HT-29 (cell line): ENCODE measurements at regions not wholly inside any gene's neighbourhood (a gene's known extent, or its start where the extent isn't known, plus 50 kb on each side); places are given as distances from the start of the nearest gene placed in this dataset.
"Not testable (repeated sequence)": the region's sequence is repeated elsewhere in the genome, so short reads cannot be mapped to it uniquely, and the experiment has no call there.

ENCODE experiments used
- DNase-seq: peaks from one replicate; pipeline ENCODE4 v3.0.0-alpha.2; 2015; ENCODE audit warnings: low spot score

DNA sequence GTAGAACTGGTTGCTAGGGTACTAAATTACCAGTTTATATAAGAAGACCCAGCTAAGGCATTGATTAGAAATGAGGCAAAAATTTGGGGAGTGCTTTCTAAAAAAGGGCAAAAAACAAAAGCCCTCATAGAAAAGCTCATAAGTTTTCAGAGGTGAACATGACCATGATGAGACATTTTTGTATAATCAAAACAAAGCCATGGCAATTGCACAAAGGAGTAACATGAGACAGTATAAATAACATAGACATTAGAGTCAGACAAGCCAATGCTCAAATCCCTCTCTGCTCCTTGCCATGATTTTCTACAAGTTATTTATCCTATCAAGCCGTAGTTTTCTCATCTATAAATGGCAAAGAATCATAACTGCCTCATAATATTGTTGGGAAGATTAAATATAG, 112.2 kb upstream of the ADTRP start:
- DNase-seq, result no peak

DNA sequence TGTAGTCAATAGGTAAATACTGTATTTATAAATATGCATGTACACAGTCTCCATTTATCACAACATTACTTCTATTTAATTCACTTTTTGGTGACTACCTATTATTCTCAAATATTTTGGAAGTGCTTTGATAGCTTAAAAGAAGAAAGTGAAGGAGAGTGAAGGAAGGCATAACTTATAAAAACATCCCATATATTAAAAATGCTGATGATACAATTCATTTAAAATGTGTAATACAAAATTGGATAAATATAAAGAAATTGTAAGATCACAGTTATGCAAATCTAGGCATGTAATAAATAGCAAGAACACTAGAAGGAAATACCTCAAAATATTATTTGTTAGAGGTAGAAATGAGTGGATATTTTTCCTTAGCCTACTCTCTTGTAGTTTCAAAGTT, 111.6 kb upstream of the ADTRP start:
- no peak for DNase-seq

DNA sequence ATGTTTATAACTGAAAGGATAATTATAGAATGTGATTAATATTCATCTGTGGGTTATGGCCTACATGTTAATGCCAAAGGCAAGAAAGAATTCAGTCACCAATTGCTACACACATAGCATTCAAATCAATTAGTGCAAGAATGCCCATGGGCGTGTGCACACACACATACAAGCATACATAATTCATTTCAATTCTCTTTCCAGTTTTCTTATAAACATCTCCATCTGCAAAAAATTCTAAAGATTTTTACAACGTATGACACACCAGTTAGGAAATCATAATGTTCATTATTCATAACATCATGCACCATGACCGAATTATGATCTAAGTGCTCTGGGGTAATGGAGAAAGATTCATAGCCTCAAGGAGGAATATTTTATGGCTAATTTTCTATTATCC, 111.0 kb upstream of the ADTRP start:
- no peak for DNase-seq

DNA sequence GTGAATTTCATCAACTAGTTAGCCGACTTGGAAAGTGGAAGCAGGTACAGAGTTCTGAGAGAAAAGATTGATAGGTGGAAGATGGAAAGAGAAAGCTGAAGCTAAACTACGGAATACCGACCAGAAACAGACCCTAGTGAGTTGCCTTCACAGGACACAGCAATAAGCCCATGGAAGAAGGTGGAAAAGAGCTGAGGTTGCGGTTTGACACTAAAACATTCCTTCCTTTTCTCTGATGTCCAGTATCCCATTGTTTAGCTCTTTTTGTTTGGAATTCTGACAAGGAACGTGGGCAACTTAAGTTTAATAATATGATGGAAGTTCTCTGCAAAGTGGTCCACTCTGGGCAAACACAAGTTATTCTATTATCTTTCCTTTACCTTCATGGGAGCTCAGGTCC, 110.1 kb upstream of the ADTRP start:
- DNase-seq, result no peak

DNA sequence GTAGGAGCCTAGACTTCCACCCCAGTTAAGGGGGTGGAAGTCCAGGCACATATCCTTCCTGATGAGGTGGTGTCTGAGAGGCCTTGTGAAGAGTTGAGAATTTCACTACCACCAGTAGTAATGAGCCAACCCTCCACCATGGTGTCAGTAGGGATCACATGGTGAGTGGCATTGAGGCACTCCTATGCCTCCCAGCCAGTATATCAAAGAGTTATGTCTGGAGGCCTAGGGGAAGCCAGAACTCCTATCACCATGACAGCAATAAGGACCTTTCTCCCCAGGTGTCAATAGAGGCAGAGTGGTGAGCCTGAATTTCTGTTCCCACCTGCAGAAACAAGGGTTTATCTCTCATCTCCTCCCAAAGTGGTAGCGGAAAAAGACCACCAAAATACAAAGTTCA, 106.6 kb upstream of the ADTRP start:
- no peak for DNase-seq

DNA sequence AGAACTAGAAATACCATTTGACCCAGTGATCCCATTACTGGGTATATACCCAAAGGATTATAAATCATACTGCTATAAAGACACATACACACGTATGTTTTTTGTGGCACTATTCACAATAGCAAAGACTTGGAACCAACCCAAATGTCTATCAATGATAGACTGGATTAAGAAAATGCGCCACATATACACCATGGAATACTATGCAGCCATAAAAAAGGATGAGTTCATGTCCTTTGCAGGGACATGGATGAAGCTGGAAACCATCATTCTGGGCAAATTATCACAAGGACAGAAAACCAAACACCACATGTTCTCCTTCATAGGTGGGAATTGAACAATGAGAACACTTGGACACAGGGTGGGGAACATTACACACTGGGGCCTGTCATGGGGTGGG, 104.9 kb upstream of the ADTRP start:
- DNase-seq, result not testable (repeated sequence)

DNA sequence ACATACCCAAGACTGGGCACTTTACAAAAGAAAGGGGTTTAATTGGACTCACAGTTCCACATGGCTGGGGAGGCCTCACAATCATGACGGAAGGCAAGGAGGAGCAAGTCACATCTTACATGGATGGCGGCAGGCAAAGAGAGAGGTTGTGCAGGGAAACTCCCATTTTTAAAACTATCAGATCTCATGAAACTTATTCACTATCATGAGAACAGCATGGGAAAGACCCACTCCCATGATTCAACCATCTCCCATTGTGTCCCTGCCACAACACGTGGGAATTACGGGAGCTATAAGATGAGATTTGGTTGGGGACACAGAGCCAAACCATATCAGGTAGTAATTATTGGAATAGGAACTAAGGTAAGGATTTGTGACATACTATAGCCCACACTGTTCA, 101.6 kb upstream of the ADTRP start:
- DNase-seq, result not testable (repeated sequence)

DNA sequence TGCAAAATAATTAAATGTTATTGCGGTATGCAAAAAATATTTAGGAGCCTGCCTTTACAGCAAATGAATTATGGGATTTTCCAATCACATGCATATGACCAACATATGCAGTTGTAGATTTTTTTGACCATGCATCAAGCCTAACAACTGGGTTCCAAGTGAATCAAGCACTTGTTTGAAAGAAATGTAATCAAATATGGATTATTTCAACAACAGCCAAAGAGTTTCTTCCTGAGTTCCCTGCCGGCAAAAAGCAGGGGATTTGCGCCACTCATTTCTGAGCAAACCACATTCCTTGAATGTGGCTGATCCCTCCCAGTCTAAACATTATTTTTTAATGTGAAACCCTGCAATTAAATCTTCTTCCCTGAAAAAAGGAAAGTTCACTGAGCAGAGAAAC, 100.1 kb upstream of the ADTRP start:
- no peak for DNase-seq

DNA sequence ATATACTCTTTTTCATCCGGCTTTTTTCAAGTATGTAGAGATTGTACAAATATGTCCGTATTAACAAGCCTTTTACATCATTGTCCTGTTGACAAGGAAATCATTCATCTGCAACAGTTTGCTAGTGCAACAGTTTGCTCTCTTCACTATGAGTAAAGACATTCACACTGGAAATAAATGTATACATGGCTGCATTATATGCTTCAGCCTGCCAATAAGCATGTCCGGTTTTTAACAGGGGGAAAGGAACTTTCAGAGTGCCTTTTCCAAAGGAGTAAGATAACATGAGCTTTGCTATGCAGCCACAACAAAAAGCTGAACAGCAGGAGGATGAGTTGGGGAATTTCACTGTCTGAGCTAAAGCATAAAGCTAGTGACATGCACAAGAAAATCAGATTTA, 99.4 kb upstream of the ADTRP start:
- no peak for DNase-seq

DNA sequence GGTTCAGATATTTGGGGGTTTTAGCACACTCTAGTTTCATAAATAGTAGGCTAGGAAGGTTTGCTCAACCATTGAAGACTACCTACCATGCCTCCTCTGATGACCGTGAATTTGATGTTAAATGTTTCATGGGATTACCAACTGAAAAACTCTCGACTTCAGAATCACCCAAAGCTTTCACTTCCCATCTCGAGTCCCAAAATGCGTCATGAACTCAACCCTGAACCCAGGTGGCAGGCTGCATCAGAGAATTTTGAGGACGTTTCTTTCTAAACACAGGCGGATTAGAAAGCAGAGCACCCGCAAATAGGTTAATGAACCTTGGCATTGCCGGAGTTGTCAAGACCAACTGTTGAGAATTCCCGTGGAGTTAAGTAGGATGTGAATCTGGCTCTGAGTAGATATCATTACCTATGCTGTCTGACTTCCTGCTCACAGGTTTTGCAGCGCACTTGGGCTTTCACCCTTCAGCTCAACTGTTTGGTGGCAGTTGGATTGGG, 98.4 kb upstream of the ADTRP start:
- DNase-seq, result no peak

DNA sequence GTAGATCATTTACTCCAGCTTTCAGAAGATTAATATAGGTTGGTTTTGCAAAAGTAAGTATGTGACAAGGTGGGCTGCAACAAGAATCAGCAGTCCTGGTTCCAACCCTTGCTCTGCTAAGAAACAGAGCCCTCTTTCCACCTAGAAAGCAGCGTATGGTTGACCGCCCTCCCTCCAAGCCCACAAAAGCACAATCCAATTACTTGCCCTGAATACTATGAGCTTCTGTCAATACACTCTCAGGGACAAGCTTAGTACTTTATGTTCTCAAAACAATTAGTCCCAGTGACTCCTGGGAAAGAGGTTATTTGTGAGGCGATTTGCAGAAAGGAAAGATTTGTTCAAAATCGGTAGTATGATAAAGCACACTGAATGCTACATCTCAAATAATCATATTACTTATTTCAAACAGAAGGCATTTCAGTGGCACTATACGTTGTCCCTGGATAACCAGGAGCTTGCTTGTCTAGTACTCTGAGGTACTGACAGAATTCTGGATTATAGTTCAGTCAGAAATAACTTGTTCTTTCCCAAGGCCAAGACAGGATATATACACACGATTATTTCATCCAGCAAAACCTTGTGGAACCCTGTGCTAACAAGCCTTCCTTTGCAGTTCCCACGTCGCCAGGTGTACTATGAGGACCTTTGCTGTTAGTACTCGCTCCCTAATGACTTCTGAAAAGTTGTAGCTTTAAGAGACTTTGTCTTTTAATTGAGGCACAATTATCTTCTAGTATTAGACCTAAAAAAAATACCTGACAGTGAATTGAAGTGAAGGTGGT, 96.9 kb upstream of the ADTRP start:
- no peak for DNase-seq

DNA sequence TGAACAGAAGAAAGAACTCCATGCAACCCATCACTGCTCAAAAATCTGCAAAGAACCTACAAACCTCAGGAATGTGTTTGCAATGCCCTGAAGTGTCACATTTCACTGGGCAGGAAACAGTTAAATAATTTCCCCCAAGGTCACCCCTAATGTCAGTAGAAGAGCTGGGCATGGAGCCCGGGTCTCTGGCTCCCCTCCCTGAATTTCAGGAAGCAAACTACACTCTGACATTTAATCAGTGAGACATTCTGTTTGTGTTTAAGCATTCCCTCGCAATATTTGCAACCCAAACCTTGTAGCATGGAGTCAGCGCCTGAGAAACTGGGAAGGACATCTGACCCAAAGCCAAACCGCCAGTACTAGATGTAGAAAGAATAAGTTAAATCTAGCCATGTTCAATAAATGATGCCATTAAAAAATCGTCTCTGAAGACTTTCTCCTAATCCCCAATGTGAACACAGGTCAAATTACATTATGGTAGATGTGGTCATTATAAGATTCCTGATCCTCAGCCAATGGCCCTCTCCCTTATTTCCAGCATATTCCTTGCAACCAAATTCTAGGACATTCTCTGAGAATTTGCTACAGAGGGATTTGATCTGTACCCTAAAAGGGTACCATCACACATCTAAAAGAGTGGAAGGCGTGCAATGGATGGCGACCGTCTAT, 91.2 kb upstream of the ADTRP start:
- DNase-seq, result no peak

DNA sequence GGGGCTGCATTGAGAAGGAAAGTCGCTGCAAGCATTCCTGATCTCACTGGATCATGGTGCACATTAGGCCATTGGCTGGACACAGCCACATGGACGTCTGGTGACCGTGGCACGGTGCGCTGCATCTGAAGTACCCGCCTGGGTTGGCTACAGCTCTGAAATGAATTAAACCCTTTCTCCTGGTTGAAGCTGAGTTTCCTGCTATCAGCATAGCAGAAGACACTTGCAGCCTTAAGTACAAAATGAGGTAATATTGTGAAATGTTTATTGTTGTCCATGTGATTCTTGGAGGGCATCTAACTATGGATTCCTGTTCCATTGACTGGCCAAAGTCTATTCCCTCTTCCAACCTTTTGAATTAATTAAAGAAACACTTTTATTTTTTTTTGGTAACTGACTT, 89.8 kb upstream of the ADTRP start:
- no peak for DNase-seq

DNA sequence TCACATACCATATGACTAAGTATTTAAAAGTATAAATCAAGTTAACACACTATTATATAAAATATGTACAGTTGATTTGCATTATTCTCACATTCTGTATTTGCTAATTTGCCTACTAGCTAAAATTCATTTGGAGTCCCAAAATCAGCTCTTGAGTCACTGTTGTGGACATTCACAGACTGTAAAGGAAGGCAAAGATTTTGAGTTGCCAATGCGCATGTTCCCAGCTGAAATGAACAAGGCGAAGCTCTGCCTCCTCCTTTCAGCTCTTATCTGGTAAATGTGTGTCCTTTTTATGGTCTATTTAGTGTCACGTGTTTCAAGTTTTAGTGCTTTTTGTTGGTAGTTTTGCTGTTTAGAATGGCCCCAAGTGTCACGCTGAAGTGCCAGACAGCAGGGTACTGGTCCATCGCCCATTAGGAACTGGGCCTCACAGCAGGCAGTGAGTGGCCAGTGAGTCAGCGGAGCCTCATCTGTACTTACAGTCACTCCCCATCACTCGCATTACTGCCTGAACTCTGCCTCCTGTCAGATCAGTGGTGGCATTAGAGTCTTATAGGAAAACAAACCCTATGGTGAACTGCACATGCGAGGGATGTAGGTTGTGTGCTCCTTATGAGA, 87.2 kb upstream of the ADTRP start:
- no peak for DNase-seq

DNA sequence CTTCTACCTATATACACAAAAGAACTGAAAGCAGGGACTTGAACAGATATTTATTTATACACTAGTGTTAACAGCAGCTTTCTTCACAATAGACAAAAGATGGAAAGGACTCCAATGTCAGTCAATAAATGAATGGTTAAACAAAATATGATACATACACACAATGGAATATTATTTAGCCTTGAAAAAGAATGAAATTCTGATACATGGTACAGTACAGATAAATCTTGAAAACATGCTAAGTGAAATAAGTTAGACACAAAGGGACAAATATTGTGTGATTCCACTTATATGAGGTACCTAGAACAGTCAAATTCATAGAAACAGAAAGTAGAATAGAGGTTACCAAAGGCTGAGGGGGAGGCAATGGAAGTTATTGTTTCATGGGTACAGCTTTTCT, 79.8 kb upstream of the ADTRP start:
- DNase-seq, result no peak

DNA sequence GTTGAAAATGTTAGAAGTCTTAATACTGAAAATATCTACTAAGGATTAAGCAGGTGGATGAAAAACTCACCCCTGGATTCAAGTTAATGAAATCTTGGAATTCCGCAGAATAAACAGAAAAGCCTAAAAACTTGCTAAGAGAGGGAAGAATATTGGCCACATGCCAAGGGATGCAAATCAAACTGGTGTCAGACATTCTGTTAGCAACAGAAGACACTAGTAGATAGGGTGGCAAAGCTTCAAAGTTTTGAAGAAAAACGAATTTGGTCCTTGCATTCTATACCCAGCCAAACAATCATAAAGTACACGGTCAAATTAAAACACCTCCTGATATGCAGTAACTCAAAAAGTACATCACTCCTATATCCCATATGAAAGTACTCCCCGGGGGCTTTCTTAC, 77.1 kb upstream of the ADTRP start:
- DNase-seq, result no peak

DNA sequence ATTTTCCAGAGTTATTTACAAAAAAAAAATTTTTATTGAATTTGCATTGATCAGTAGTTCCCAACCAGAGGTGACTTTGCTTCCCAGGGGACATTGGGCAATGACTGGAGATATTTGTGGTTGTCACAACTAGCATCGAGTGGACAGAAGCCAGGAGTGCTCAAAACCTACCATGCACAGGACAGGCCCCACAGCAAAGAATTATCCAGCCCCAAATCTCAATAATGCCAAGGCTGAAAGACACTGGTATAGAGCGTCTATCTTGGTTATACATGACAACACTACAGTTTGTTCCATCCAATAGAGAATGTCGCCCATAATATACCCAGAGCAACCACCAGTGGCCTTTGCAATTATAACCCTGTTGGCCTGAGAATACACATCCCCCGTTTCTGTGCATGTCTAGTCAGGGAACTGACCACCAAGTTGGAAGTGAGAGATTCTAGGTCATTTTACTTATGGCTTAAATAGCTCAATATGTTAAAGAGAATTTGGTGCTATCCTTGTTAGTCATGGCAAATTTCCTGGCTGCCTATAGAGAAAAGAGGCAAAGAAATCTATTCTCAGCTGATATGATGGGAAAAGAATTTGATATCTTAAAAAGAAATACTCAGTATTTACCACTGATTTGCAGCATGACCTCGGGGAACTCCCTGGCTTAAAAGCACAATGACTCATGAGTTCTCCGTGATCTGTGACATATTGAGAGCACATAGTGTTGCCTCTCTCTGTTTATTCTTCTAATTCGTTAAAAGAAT, 76.0 kb upstream of the ADTRP start:
- DNase-seq, result no peak

DNA sequence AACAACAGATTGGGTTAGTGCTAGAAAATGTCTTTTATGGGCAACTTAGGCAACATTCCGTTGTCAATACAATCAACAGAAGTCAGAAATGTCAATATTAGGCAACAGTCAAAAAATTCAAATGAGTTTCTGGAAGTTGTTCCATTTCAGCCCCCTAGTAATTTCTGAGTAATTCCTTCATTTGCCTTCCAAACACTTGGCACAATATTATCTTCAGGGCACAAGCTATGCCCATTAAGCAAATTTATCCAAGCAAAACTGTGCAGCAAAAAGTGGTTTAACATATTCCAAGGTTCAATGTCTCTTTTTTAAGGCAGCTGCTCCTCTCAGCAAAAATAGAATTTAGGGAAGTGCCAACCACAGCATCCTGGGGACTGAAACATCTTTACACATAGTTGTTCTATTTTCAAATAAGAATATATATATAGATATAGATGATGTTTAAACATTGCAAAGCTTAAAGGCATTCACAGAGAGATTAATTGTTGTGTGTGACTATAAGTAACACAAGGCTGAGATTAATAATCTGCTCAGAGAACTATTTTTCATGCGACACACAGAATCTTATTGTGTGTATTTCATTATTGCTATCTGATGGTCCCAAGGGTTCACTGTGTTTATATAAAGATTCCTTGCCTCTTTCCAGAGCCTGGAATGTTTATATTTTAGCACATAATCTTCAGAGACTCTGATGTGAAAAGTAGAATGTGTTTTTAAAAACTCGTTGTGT, 75.2 kb upstream of the ADTRP start:
- DNase-seq, result no peak

DNA sequence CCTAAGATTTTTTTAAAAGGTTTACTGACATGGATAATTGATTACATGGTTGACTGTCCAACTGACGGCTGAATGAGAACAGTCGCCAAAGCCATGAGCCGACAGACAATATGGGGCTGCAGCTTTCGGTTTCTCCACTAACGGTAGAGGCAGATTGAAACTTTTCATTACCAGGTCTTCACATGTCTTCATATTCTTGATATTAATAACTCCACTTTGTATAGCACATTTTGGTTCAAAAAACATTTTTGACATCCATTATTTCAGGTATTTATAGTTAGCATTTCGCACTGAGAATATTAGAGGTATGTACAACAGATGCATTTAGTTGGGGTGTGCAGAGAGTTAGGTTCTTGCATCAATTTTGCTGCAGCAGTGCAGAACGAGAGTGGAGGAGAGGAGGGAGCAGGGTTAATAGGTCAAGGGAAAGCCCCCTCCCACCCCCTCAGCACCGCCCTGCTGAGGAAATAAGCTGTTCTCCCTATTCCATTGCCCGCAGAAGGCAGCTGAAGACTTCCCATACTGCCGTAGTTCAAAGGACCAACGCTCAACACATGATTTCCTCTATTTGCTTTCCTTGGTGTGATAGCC, 73.6 kb upstream of the ADTRP start:
- no peak for DNase-seq

DNA sequence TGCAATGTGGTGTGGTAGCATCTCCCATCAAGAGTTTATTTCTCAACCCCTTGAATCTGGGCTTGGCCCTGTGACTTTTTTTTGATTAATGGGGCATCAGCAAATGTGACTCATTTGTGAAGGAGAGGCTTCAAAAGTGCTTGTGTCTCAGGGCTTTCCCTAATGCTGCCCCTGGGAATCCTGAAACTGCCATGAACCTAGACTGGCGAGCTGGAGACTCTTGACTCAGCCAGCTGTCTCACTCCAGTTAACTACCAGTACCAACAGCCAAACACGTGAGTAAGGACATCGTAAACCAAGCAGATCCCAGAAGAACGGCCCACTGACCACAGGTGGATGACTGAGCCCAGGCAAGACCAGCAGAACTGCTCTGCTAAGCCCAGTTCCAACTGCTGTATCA, 72.8 kb upstream of the ADTRP start:
- DNase-seq, result no peak
